Neural cell (in vitro differentiated cells): ENCODE measurements at regions not wholly inside any gene's neighbourhood (a gene's known extent, or its start where the extent isn't known, plus 50 kb on each side); places are given as distances from the start of the nearest gene placed in this dataset.

Experiments
- H2AFZ ChIP-seq: fragments of 200-600, 300-800 bp; sonication (generic), shearing (Covaris generic); 2 replicates; pipeline ENCODE4 v1.6.0; 2014; ENCODE audit warnings: low read depth, mild to moderate bottlenecking, antibody characterized with exemption, low read length, moderate library complexity
- H3F3A ChIP-seq: fragments of 200-600 bp; shearing (Covaris generic); 2 replicates; pipeline ENCODE4 v1.6.1; 2016; ENCODE audit warnings: mild to moderate bottlenecking, moderate library complexity, mixed read lengths, antibody characterized with exemption, low read length; ENCODE audit not compliant: insufficient read depth, poor library complexity, severe bottlenecking
- H3K27ac ChIP-seq: fragments of 200-600, 300-800 bp; sonication (generic), shearing (Covaris generic); 2 replicates; pipeline ENCODE4 v1.5.1; 2014; ENCODE audit warnings: mild to moderate bottlenecking, low read length, moderate library complexity
- H3K27me3 ChIP-seq: fragments of 300-800, 200-600 bp; sonication (generic), shearing (Covaris generic); 2 replicates; pipeline ENCODE4 v1.6.0; 2014; ENCODE audit warnings: mild to moderate bottlenecking, low read depth, low read length, moderate library complexity; ENCODE audit not compliant: insufficient read depth
- H3K36me3 ChIP-seq: fragments of 300-800, 200-600 bp; sonication (generic), shearing (Covaris generic); 2 replicates; pipeline ENCODE4 v1.5.1; 2014; ENCODE audit warnings: mild to moderate bottlenecking, antibody characterized with exemption, low read length, moderate library complexity; ENCODE audit not compliant: insufficient read depth
- H3K4me2 ChIP-seq: fragments of 300-800, 200-600 bp; sonication (generic), shearing (Covaris generic); 2 replicates; pipeline ENCODE4 v1.6.0; 2014; ENCODE audit warnings: mild to moderate bottlenecking, low read length
- H3K4me3 ChIP-seq: fragments of 300-800, 200-600 bp; sonication (generic), shearing (Covaris generic); 2 replicates; pipeline ENCODE4 v1.5.1; 2014; ENCODE audit warnings: mild to moderate bottlenecking, low read length, moderate library complexity
- H3K79me2 ChIP-seq: fragments of 200-600 bp; shearing (Covaris generic); replicated peaks from 2 replicates; pipeline ENCODE4 v1.6.0; 2014; ENCODE audit warnings: mild to moderate bottlenecking, low read length, moderate library complexity; ENCODE audit not compliant: insufficient read depth
- H3K9ac ChIP-seq: fragments of 300-800, 200-600 bp; sonication (generic), shearing (Covaris generic); 2 replicates; pipeline ENCODE4 v1.6.1; 2016; ENCODE audit warnings: mild to moderate bottlenecking, low read length, mixed read lengths
- H3K9me2 ChIP-seq: fragments of 200-600 bp; shearing (Covaris generic); 2 replicates; pipeline ENCODE4 v1.6.1; 2016; ENCODE audit warnings: mild to moderate bottlenecking, low read length, mixed read lengths; ENCODE audit not compliant: insufficient read depth
- H3K9me3 ChIP-seq: fragments of 200-600, 300-800 bp; sonication (generic), shearing (Covaris generic); 2 replicates; pipeline ENCODE4 v1.6.1; 2016; ENCODE audit warnings: mild to moderate bottlenecking, mixed run types, low read length, moderate library complexity, mixed read lengths
- H4K20me1 ChIP-seq: fragments of 200-600 bp; shearing (Covaris generic); 2 replicates; pipeline ENCODE4 v1.6.1; 2016; ENCODE audit warnings: mild to moderate bottlenecking, mixed run types; ENCODE audit not compliant: insufficient read depth
- CTCF ChIP-seq: fragments of 450-650 bp; IDR thresholded peaks from 2 replicates; pipeline ENCODE4 v1.5.1; 2014; ENCODE audit warnings: antibody characterized with exemption, mild to moderate bottlenecking, moderate library complexity; ENCODE audit not compliant: poor library complexity, severe bottlenecking
- EP300 ChIP-seq: fragments of 450-650 bp; conservative IDR thresholded peaks from 2 replicates; pipeline ENCODE4 v1.6.1; 2014; ENCODE audit warnings: antibody characterized with exemption, mild to moderate bottlenecking, moderate library complexity; ENCODE audit not compliant: poor library complexity, severe bottlenecking
- EZH2 ChIP-seq: fragments of 200-600, 300-800 bp; shearing (Covaris generic), sonication (generic); IDR thresholded peaks from 2 replicates; pipeline ENCODE4 v1.6.1; 2014; ENCODE audit warnings: antibody characterized with exemption, low read length, borderline replicate concordance, mild to moderate bottlenecking; ENCODE audit not compliant: insufficient read depth, poor library complexity, severe bottlenecking
- MXI1 ChIP-seq: fragments of 450-650 bp; conservative IDR thresholded peaks from 2 replicates; pipeline ENCODE4 v1.6.1; 2014; ENCODE audit warnings: antibody characterized with exemption, mild to moderate bottlenecking; ENCODE audit not compliant: poor library complexity, severe bottlenecking
- POLR2AphosphoS5 ChIP-seq: IDR thresholded peaks from 2 replicates; pipeline ENCODE4 v1.6.1; 2012
- RAD21 ChIP-seq: fragments of 450-650 bp; conservative IDR thresholded peaks from 2 replicates; pipeline ENCODE4 v1.6.1; 2014; ENCODE audit warnings: antibody characterized with exemption, mild to moderate bottlenecking, moderate library complexity
- REST ChIP-seq: IDR thresholded peaks from 2 replicates; pipeline ENCODE4 v1.6.1; 2012; ENCODE audit warnings: borderline replicate concordance
- SMC3 ChIP-seq: fragments of 450-650 bp; conservative IDR thresholded peaks from 2 replicates; pipeline ENCODE4 v1.6.1; 2014; ENCODE audit warnings: antibody characterized with exemption, mild to moderate bottlenecking, moderate library complexity; ENCODE audit not compliant: poor library complexity
- TAF1 ChIP-seq: IDR thresholded peaks from 2 replicates; pipeline ENCODE4 v1.6.1; 2012; ENCODE audit warnings: low read depth

- no peaks in the 10 kb centered on the region for H3K79me2 ChIP-seq
- no peaks in the 10 kb centered on the region for H3K9me2 ChIP-seq
- H2AFZ ChIP-seq: no peak overlapping the region
- H3K9me3 ChIP-seq: no peaks in the 10 kb centered on the region
- no peak overlapping the region for H3K9ac ChIP-seq
- no peaks in the 10 kb centered on the region for H3K27me3 ChIP-seq
- no peaks in the 10 kb centered on the region for H3K36me3 ChIP-seq
- H3K27ac ChIP-seq: no peak overlapping the region
- no peak overlapping the region for H3K4me2 ChIP-seq
- H3K4me3 ChIP-seq: no peak overlapping the region
- no peaks in the 10 kb centered on the region for H3F3A ChIP-seq
- TF ChIP-seq EZH2 (no peak), RAD21 (no peak), EP300 (no peak), POLR2AphosphoS5 (no peak), SMC3 (no peak), TAF1 (no peak), REST (no peak), MXI1 (no peak), CTCF (no peak)
- H4K20me1 ChIP-seq: no peaks in the 10 kb centered on the region
Measured at GRCh38 chr10:8702181-8702580, 647.7 kb downstream of the GATA3 start.

GRCh38 chr10:8705415-8705814 is 650.9 kb downstream of the GATA3 start:
- Histone ChIP-seq H3K36me3 (no peaks in the 10 kb centered on the region), H3K4me2 (no peak overlapping the region), H3K27ac (no peak overlapping the region), H3K4me3 (no peak overlapping the region), H3K9me2 (no peaks in the 10 kb centered on the region), H3K9ac (no peak overlapping the region), H3K79me2 (no peaks in the 10 kb centered on the region), H3F3A (no peaks in the 10 kb centered on the region), H3K27me3 (no peaks in the 10 kb centered on the region), H4K20me1 (no peaks in the 10 kb centered on the region), H3K9me3 (no peaks in the 10 kb centered on the region), H2AFZ (no peak overlapping the region)
- TF ChIP-seq POLR2AphosphoS5 (no peak), RAD21 (no peak), REST (no peak), SMC3 (no peak), MXI1 (no peak), CTCF (no peak), TAF1 (no peak), EZH2 (no peak), EP300 (no peak)
